GM10248 (cell line): ENCODE measurements at regions not wholly inside any gene's neighbourhood (a gene's known extent, or its start where the extent isn't known, plus 50 kb on each side); places are given as distances from the start of the nearest gene placed in this dataset.

Source experiments
- CTCF ChIA-PET: fragments of 300-600 bp; sonication (Branson Sonifier 250); formaldehyde crosslinking; extraction: SDS; loops from one replicate; lab custom pipeline; 2021; ENCODE audit warnings: antibody characterized with exemption; lab: Yijun Ruan, JAX
- POLR2A ChIA-PET: fragments of 350-650 bp; sonication (Branson Sonifier 250); formaldehyde crosslinking; extraction: SDS; loops from one replicate; lab custom pipeline; 2020; ENCODE audit warnings: antibody characterized with exemption; lab: Yijun Ruan, JAX
- DNase-seq: peaks from one replicate; pipeline ENCODE4 v3.0.0; 2012; ENCODE audit errors: extremely low spot score
- CTCF ChIP-seq: IDR thresholded peaks from 2 replicates; pipeline ENCODE4 v1.5.1; 2012; ENCODE audit warnings: mild to moderate bottlenecking, low read depth; ENCODE audit errors: extremely low read depth, missing control alignments, control extremely low read depth

DNA sequence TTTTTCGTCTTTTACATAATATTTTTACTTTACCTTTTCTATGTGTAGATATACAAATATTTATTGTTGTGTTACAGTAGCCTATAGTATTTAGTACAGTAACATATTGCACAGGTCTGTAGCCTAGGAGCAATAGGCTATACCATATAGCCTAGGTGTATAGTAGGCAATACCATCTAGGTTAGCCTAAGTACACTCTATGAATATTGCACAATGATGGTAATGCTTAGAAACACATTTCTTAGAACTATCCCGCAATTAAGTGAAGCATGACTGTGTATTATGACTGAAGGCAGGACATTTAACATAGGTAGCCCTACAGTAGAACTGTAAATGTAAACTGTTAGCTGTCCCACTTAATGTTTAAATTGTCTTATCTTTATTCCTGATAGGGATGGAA lies 964.3 kb downstream of the SLITRK1 start:
- ChIA-PET CTCF (no interaction called here), POLR2A (no interaction called here)
- no peak for TF ChIP-seq CTCF
- no peak for DNase-seq

GRCh38 chr13:82912564-82912963 lies 969.7 kb downstream of the SLITRK1 start:
- no peak for DNase-seq
- TF ChIP-seq CTCF, result no peak
- ChIA-PET CTCF (interaction anchor here (1.0 kb wide), 1 partner anchor 11 kb away, joined by 3 read pairs; no protein-coding TSS in a partner anchor), POLR2A (no interaction called here)

- CTCF ChIA-PET, result no interaction called here
- DNase-seq, result no peak
- TF ChIP-seq CTCF, result no peak
- POLR2A ChIA-PET, result no interaction called here
These were observed 977.2 kb downstream of the SLITRK1 start for GRCh38 chr13:82905071-82905470.

GRCh38 chr13:82900453-82900852 lies 981.8 kb downstream of the SLITRK1 start:
- CTCF ChIA-PET, result no interaction called here
- no peak for DNase-seq
- no peak for TF ChIP-seq CTCF
- POLR2A ChIA-PET, result no interaction called here

DNA sequence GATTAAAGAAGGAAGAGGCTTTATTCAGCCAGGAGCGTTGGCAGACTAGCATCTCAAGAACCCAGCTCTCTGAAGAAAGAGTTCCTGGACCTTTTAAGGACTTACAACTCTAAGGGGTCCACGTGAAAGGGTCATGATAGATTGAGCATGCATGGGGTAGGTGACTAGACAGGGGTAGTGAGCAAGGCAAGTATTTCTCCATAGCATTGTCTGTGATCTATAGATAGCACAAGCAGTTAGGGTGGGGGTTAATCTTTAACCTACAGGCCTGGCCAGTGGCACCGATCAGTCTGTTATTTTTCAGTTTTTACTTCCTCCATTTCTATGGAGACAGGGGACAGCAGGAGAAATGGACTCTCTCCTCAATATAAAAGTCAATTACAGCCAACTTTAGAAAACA lies 983.7 kb downstream of the SLITRK1 start:
- TF ChIP-seq CTCF, result no peak
- ChIA-PET POLR2A (no interaction called here), CTCF (no interaction called here)
- no peak for DNase-seq

DNA sequence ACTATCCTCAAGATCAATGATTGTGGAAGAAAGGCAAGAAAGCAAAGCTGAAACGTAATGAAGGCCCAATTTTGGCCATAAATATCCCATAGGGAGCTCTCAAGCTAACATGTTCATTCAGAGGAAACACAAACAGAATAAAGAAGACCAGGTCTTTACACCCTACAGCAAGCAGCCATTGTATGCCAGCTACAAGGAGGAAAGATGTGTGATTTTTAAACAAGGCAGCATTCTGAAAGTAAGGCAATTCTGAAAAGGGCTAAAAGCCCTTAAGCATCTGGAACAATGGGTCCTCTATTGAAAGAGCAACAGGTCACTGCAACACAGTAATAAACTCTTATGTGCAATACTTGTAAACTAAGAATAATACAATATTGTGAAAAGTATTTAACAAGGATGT lies 1002.4 kb downstream of the SLITRK1 start:
- DNase-seq, result no peak
- no peak for TF ChIP-seq CTCF
- CTCF ChIA-PET, result no interaction called here
- POLR2A ChIA-PET, result no interaction called here

DNA sequence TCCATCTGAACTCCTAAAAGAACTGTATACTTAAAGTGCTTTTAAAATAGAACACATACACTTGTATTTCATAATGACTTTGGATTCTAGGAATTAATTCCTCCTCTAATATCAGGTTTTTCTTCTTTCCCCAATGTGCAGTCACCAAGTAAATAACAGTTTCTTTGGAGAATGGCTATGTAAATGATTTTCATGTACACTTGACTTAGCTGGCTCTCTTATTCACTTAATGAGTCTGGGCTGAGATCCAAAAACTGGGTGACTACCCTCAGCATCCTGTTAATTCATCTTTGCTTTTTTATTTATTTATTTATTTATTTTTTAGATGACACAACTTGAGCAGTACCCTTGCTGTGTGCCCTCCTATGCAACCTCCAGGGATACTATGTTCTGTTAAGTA lies 1003.7 kb downstream of the SLITRK1 start:
- no peak for DNase-seq
- TF ChIP-seq CTCF, result no peak
- CTCF ChIA-PET, result no interaction called here
- POLR2A ChIA-PET, result no interaction called here
